Left lung (tissue), 4 donors: ENCODE measurements at regions not wholly inside any gene's neighbourhood (a gene's known extent, or its start where the extent isn't known, plus 50 kb on each side); places are given as distances from the start of the nearest gene placed in this dataset.

ENCODE experiments used
- ATAC-seq: fragments of 200-7000 bp; cut with Tn5 transposase; one replicate; pipeline ENCODE4 v1.9.1; 2020; ENCODE audit warnings: moderate library complexity
- DNase-seq, 4 donors: peaks; one replicate each; pipeline ENCODE4 v3.0.0-alpha.2; 2013 to 2020
- H3K27ac ChIP-seq, 2 donors: fragments of 200-600 bp; sonication (generic) in 1 of 2; one replicate each; pipeline versions ENCODE4 v1.5.0 to v1.8.0; 2020 to 2021
- H3K27me3 ChIP-seq, 2 donors: fragments of 200-600 bp; sonication (generic) in 1 of 2; one replicate each; pipeline versions ENCODE4 v1.5.0 to v1.8.0; 2020 to 2021
- H3K36me3 ChIP-seq, 2 donors: fragments of 200-600 bp; sonication (generic) in 1 of 2; one replicate each; pipeline versions ENCODE4 v1.5.0 to v1.8.0; 2020 to 2021
- H3K4me1 ChIP-seq, 2 donors: fragments of 200-600 bp; one replicate each; pipeline ENCODE4 v1.8.0; 2021
- H3K4me3 ChIP-seq, 2 donors: fragments of 200-600 bp; sonication (generic) in 1 of 2; one replicate each; pipeline versions ENCODE4 v1.5.0 to v1.8.0; 2020 to 2021; ENCODE audit warnings: mild to moderate bottlenecking in 1 of 2
- H3K9me3 ChIP-seq, 2 donors: fragments of 200-600 bp; sonication (generic) in 1 of 2; one replicate each; pipeline versions ENCODE4 v1.5.0 to v1.8.0; 2020 to 2021
- intact Hi-C, 2 donors: fragments of 100-400 bp; cut with DNase I; formaldehyde crosslinking; loops; one replicate each; pipeline versions ENCODE4 v1.11.2 to v1.14.2; 2022
- TF ChIP-seq, protein P1 (sequence below), 2 donors: fragments of 200-600 bp; sonication (generic) in 1 of 2; IDR thresholded peaks; one replicate each; pipeline versions ENCODE4 v1.5.0 to v1.8.0; 2021; ENCODE audit warnings: antibody characterized with exemption in 2 of 2
- donor health status: DM: no; HTN: yes; CAD: no.
- donor health status: DM: no; HTN: no; CAD: no.

DNA sequence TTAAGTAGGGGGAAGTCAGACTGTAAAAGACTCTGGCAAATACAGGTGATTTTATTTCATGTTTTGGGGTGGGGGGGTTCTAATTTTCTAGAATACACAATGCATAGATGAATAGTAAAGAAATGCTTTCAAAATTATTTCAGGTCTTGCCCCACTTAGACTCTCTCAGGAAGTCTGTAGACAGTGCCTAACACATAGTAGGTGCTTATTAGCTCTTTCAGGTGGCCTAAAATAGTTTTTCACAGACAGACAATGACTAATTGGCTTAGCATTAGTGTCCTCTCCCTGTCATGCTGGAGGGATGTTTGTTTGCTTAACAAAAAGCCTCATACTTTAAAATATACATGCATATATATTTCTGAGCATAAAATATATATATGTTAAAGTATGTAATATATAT is 366.0 kb downstream of the SOX9 start:
- Histone ChIP-seq H3K27ac (no peak overlapping the region), H3K9me3 (peaks cover 0 to 2% of the 10 kb centered on the region in 2 donors), H3K4me1 (no peaks in the 10 kb centered on the region), H3K27me3 (no peaks in the 10 kb centered on the region), H3K36me3 (no peaks in the 10 kb centered on the region), H3K4me3 (no peak overlapping the region)
- TF ChIP-seq, protein P1, sequence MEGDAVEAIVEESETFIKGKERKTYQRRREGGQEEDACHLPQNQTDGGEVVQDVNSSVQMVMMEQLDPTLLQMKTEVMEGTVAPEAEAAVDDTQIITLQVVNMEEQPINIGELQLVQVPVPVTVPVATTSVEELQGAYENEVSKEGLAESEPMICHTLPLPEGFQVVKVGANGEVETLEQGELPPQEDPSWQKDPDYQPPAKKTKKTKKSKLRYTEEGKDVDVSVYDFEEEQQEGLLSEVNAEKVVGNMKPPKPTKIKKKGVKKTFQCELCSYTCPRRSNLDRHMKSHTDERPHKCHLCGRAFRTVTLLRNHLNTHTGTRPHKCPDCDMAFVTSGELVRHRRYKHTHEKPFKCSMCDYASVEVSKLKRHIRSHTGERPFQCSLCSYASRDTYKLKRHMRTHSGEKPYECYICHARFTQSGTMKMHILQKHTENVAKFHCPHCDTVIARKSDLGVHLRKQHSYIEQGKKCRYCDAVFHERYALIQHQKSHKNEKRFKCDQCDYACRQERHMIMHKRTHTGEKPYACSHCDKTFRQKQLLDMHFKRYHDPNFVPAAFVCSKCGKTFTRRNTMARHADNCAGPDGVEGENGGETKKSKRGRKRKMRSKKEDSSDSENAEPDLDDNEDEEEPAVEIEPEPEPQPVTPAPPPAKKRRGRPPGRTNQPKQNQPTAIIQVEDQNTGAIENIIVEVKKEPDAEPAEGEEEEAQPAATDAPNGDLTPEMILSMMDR (IDR thresholded peaks at IDR 0.05) = no peak
- DNase-seq (no peak), ATAC-seq (no peak)
- intact Hi-C loops = no loop called here

DNA sequence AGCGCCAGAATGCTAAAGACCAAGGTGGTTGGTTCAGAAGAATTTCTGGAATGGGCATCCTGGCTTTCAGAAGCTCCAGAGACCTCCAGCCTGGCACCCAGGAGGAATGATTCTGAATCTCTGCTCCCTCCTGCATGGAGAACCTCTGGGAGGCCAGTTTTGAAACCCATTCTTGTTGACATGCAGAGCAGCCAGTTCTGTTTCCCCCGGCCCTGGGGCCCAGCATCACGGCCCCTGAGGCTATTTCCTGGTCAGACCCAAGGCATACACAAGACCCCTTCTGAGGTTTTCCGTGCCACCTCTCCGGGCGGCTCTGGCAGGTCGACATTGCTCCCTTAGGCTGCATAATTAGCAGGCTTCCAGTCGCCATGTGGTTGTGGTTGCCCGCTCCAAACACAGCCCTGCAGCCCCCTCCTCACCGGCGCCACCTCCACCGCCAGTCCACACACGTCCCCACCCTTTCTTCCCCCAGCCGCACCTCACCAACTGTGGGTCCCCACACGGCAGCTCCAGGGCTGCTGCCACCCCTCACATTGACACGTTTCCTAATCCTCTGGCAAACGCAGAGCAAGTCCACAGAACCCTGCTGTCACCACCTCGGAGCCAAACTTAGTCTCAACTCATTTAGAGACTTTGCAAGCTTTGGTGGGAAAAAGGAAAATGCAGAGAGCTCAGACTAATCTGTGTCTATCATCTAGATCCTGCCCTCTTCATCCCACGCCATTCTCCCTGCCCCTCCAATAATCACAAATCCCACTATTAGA is 367.1 kb downstream of the SOX9 start:
- H3K27me3 ChIP-seq = no peaks in the 10 kb centered on the region
- intact Hi-C loops = no loop called here
- TF ChIP-seq, protein P1 (IDR thresholded peaks at IDR 0.05) = no peak
- no peaks in the 10 kb centered on the region for H3K4me1 ChIP-seq
- H3K36me3 ChIP-seq = no peaks in the 10 kb centered on the region
- DNase-seq = peak in 1 of 4 donors; percentile 61
- ATAC-seq = no peak
- H3K9me3 ChIP-seq = peaks cover 0 to 2% of the 10 kb centered on the region in 2 donors
- H3K4me3 ChIP-seq = no peak overlapping the region
- no peak overlapping the region for H3K27ac ChIP-seq

DNA sequence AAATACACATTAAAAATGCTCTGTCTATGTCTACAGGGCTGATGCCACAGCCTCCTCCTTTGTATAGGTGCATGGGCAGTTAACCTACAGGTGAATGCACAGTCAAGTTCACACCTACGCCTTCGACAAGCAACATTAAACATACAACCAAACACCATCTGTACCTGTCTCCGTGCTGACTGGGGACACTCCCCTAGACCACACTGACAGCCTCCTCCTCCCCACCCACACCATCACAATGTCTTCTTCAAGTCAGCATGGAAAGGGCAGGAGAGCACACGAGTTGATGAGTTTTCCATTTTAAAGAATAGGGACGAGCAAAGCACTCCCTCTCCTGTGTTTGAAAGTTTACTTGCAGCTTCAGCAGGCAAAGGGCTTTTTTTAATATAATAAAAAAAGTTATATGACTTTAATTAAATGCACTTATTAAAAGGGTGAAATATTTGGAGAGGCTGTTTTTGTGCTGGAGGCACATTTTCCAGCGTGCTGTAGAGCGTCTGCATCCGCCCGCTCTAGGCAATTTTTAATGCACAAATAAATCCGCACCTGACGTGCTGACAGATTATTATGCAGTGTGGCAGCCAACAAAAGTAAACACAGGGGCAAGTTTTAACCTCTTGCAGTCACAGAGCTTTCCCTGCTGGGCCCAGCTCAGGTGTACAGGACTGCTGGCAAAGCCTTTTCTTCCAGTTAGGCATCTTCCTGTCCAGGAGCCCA is 367.9 kb downstream of the SOX9 start:
- DNase-seq (no peak), ATAC-seq (no peak)
- H3K27me3 ChIP-seq = no peaks in the 10 kb centered on the region
- no peaks in the 10 kb centered on the region for H3K4me1 ChIP-seq
- no peak overlapping the region for H3K4me3 ChIP-seq
- H3K27ac ChIP-seq = no peak overlapping the region
- no peaks in the 10 kb centered on the region for H3K36me3 ChIP-seq
- intact Hi-C loops = no loop called here
- H3K9me3 ChIP-seq = peaks cover 0 to 2% of the 10 kb centered on the region in 2 donors
- TF ChIP-seq, protein P1 (IDR thresholded peaks at IDR 0.05) = no peak

DNA sequence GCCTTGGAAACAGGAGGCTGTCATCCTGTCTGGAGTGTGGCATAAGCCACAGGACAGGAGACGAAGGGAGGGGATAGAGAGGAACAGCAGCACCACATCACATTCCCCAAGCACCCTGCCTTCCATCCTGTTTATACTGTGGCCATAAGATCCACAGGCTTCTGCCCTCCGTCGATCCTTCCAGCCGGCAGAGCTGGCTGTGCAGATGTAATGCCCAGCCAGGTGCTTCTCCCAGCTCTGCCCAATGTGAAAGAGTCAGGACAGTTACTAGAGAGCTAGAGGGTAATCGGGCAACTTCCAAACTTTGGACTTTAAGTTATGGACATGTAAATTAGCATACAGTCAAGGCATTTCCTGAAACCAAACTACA is 368.4 kb downstream of the SOX9 start:
- no peaks in the 10 kb centered on the region for H3K36me3 ChIP-seq
- peaks cover 0 to 2% of the 10 kb centered on the region in 2 donors for H3K9me3 ChIP-seq
- DNase-seq (no peak), ATAC-seq (no peak)
- intact Hi-C loops = no loop called here
- H3K4me3 ChIP-seq = no peak overlapping the region
- TF ChIP-seq, protein P1 (IDR thresholded peaks at IDR 0.05) = no peak
- H3K27me3 ChIP-seq = no peaks in the 10 kb centered on the region
- no peak overlapping the region for H3K27ac ChIP-seq
- H3K4me1 ChIP-seq = no peaks in the 10 kb centered on the region

DNA sequence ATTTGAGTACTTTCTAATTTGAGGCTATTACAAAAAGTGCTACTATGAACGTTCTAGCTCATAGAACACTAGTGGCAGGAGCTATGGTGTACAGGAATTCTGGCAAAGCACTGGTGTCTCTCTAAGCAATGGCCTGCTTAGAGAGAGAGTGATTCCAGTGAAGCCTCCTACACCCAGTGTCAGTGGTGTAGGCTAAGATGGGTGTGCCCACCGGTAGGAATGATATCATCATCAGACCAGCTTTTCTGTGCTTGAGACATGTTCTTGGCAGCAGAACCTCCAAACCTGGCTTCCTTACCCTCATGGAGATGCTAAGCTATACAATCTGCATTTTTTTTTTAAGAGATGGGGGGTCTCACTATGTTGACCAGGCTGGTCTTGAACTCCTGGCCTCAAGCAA is 370.3 kb downstream of the SOX9 start:
- no peak overlapping the region for H3K27ac ChIP-seq
- no peaks in the 10 kb centered on the region for H3K27me3 ChIP-seq
- no peaks in the 10 kb centered on the region for H3K4me1 ChIP-seq
- H3K36me3 ChIP-seq = no peaks in the 10 kb centered on the region
- intact Hi-C loops = no loop called here
- DNase-seq = no peak
- TF ChIP-seq, protein P1 (IDR thresholded peaks at IDR 0.05) = no peak
- ATAC-seq = no peak
- peaks cover 0 to 2% of the 10 kb centered on the region in 2 donors for H3K9me3 ChIP-seq
- H3K4me3 ChIP-seq = no peak overlapping the region
